ENCODE measurements at regions not wholly inside any gene's neighbourhood (a gene's known extent, or its start where the extent isn't known, plus 50 kb on each side); places are given as distances from the start of the nearest gene placed in this dataset.

GRCh38 chr9:82574911-82575310 is 488.0 kb downstream of the RASEF start:
- TF ChIP-seq CTCF (IDR thresholded peaks at IDR 0.05; ENCODE audit: insufficient read depth, low read depth, low read length, missing control alignments), result no peak
- no peak overlapping the region for H3K4me3 ChIP-seq (ENCODE audit: low read length)
- DNase-seq (ENCODE audit: low read depth), result no peak

- no peak overlapping the region for H3K4me3 ChIP-seq (ENCODE audit: low read length)
- DNase-seq (ENCODE audit: low read depth), result no peak
- no peak for TF ChIP-seq CTCF (IDR thresholded peaks at IDR 0.05; ENCODE audit: insufficient read depth, low read depth, low read length, missing control alignments)
These were observed 482.0 kb downstream of the RASEF start for GRCh38 chr9:82580921-82581320.

GRCh38 chr9:82581516-82581915 is 481.4 kb downstream of the RASEF start:
- no peak overlapping the region for H3K4me3 ChIP-seq (ENCODE audit: low read length)
- no peak for TF ChIP-seq CTCF (IDR thresholded peaks at IDR 0.05; ENCODE audit: insufficient read depth, low read depth, low read length, missing control alignments)
- no peak for DNase-seq (ENCODE audit: low read depth)

- no peak for DNase-seq (ENCODE audit: low read depth)
- no peak overlapping the region for H3K4me3 ChIP-seq (ENCODE audit: low read length)
- no peak for TF ChIP-seq CTCF (IDR thresholded peaks at IDR 0.05; ENCODE audit: insufficient read depth, low read depth, low read length, missing control alignments)
These were observed 481.0 kb downstream of the RASEF start for GRCh38 chr9:82581935-82582334.

- DNase-seq (ENCODE audit: low read depth), result no peak
- TF ChIP-seq CTCF (IDR thresholded peaks at IDR 0.05; ENCODE audit: insufficient read depth, low read depth, low read length, missing control alignments), result no peak
- H3K4me3 ChIP-seq (ENCODE audit: low read length), result no peak overlapping the region
These were observed 480.2 kb downstream of the RASEF start for GRCh38 chr9:82582693-82583092.

GRCh38 chr9:82583524-82583923 is 479.4 kb downstream of the RASEF start:
- TF ChIP-seq CTCF (IDR thresholded peaks at IDR 0.05; ENCODE audit: insufficient read depth, low read depth, low read length, missing control alignments), result no peak
- no peak overlapping the region for H3K4me3 ChIP-seq (ENCODE audit: low read length)
- no peak for DNase-seq (ENCODE audit: low read depth)

GRCh38 chr9:82584349-82584863 is 478.5 kb downstream of the RASEF start:
- H3K4me3 ChIP-seq (ENCODE audit: low read length), result no peak overlapping the region
- no peak for DNase-seq (ENCODE audit: low read depth)
- no peak for TF ChIP-seq CTCF (IDR thresholded peaks at IDR 0.05; ENCODE audit: insufficient read depth, low read depth, low read length, missing control alignments)

Measured in epithelial cell of esophagus (primary cell).